ENCODE measurements at regions not wholly inside any gene's neighbourhood (a gene's known extent, or its start where the extent isn't known, plus 50 kb on each side); places are given as distances from the start of the nearest gene placed in this dataset.

DNA sequence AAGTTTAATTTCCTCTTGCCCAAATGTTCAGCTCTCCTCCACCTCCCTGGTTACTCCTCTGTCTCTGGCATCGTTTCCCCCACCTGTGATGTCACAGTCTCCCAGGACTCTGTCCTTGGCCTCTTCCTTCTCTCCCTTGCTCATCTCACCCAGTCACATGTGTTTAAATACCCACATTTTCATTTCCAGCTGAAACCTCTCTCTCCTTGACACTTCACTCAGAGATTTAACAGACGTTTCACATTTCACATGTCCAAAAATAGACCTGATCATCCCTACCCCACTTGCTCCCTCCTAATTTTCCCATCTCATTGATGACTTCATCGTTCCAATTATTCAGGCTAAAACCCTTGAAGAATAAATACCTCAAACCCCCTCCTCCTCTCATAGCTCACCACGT, 604.1 kb upstream of the JAG1 start:
- Histone ChIP-seq H3K9me2 (replicated peaks; ENCODE audit: low read depth, low read length) (no peaks in the 10 kb centered on the region), H3K27me3 (ENCODE audit: insufficient read depth, low read length, poor library complexity, severe bottlenecking) (no peaks in the 10 kb centered on the region)
- TF ChIP-seq, protein P1, sequence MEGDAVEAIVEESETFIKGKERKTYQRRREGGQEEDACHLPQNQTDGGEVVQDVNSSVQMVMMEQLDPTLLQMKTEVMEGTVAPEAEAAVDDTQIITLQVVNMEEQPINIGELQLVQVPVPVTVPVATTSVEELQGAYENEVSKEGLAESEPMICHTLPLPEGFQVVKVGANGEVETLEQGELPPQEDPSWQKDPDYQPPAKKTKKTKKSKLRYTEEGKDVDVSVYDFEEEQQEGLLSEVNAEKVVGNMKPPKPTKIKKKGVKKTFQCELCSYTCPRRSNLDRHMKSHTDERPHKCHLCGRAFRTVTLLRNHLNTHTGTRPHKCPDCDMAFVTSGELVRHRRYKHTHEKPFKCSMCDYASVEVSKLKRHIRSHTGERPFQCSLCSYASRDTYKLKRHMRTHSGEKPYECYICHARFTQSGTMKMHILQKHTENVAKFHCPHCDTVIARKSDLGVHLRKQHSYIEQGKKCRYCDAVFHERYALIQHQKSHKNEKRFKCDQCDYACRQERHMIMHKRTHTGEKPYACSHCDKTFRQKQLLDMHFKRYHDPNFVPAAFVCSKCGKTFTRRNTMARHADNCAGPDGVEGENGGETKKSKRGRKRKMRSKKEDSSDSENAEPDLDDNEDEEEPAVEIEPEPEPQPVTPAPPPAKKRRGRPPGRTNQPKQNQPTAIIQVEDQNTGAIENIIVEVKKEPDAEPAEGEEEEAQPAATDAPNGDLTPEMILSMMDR (conservative IDR thresholded peaks at IDR 0.05; ENCODE audit: low read length) = no peak
- TF ChIP-seq EZH2phosphoT487 (IDR thresholded peaks at IDR 0.05; ENCODE audit: borderline replicate concordance) = no peak

DNA sequence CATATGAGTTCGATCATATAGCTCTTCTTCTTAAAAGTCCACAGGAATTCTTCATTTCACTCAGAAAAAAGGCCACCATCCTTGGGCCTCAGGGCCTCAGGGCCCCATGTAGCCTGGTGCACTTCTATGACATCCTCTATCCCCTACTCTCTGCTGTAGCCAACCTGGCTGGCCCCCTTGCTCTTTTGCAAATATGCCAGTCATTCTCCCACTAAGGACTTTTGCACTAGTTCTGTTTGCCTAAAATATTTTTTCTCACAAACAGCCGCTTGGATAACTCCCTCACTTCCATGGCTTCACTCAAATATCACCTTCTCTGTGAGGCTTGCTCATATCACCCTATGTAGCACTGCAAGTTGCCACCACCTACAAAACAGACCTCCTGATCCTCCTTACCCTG, 604.7 kb upstream of the JAG1 start:
- TF ChIP-seq EZH2phosphoT487 (IDR thresholded peaks at IDR 0.05; ENCODE audit: borderline replicate concordance) = no peak
- TF ChIP-seq, protein P1 (conservative IDR thresholded peaks at IDR 0.05; ENCODE audit: low read length) = no peak
- H4K20me1 ChIP-seq (ENCODE audit: insufficient read depth, low read length, poor library complexity, severe bottlenecking) = no peaks in the 10 kb centered on the region

More for the DNA sequence above, 604.1 kb upstream of the JAG1 start:
- Histone ChIP-seq H3F3A (ENCODE audit: low read depth) (no peaks in the 10 kb centered on the region), H3K36me3 (ENCODE audit: insufficient read depth, low read length) (no peaks in the 10 kb centered on the region), H3K9me3 (ENCODE audit: insufficient read depth, low read depth, low read length) (no peaks in the 10 kb centered on the region), H4K20me1 (ENCODE audit: insufficient read depth, low read length, poor library complexity, severe bottlenecking) (no peaks in the 10 kb centered on the region), H3K4me3 (ENCODE audit: low read length, poor library complexity, severe bottlenecking) (no peak overlapping the region), H3K9ac (ENCODE audit: low read depth, low read length, poor library complexity, severe bottlenecking) (no peak overlapping the region), H3K4me1 (ENCODE audit: insufficient read depth, low read length, poor library complexity, severe bottlenecking) (no peaks in the 10 kb centered on the region), H2AFZ (ENCODE audit: low read length) (no peak overlapping the region), H3K79me2 (ENCODE audit: insufficient read depth, low read length) (no peaks in the 10 kb centered on the region), H3K4me2 (ENCODE audit: low read depth, low read length, poor library complexity, severe bottlenecking) (no peak overlapping the region)

DNA sequence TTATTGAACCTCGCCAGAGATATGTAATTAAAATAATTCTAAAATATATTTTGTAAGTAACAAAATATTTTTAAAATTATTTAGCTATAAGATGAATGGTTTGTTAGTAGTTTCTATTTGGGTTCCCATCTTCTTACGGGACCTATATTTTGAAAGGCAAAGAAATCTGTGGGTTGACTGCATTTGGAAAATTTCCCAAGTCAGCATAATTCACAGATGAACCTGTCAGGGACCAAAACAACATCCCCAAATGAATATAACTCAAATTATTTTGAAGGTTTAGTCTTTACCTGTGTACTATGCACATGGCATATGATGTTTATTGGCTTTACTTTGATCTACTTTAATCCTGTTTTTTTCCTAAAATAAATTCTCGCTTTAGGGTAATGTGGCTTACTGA, 607.4 kb upstream of the JAG1 start:
- no peaks in the 10 kb centered on the region for H3K9me2 ChIP-seq (replicated peaks; ENCODE audit: low read depth, low read length)
- H3K9ac ChIP-seq (ENCODE audit: low read depth, low read length, poor library complexity, severe bottlenecking) = no peak overlapping the region
- no peaks in the 10 kb centered on the region for H3K9me3 ChIP-seq (ENCODE audit: insufficient read depth, low read depth, low read length)
- no peaks in the 10 kb centered on the region for H4K20me1 ChIP-seq (ENCODE audit: insufficient read depth, low read length, poor library complexity, severe bottlenecking)
- no peaks in the 10 kb centered on the region for H3F3A ChIP-seq (ENCODE audit: low read depth)
- TF ChIP-seq, protein P1 (conservative IDR thresholded peaks at IDR 0.05; ENCODE audit: low read length) = no peak
- no peak for TF ChIP-seq EZH2phosphoT487 (IDR thresholded peaks at IDR 0.05; ENCODE audit: borderline replicate concordance)
- no peaks in the 10 kb centered on the region for H3K79me2 ChIP-seq (ENCODE audit: insufficient read depth, low read length)
- H3K36me3 ChIP-seq (ENCODE audit: insufficient read depth, low read length) = no peaks in the 10 kb centered on the region
- no peaks in the 10 kb centered on the region for H3K27me3 ChIP-seq (ENCODE audit: insufficient read depth, low read length, poor library complexity, severe bottlenecking)
- H3K4me2 ChIP-seq (ENCODE audit: low read depth, low read length, poor library complexity, severe bottlenecking) = no peak overlapping the region
- H3K4me3 ChIP-seq (ENCODE audit: low read length, poor library complexity, severe bottlenecking) = no peak overlapping the region
- H3K4me1 ChIP-seq (ENCODE audit: insufficient read depth, low read length, poor library complexity, severe bottlenecking) = no peaks in the 10 kb centered on the region
- H2AFZ ChIP-seq (ENCODE audit: low read length) = no peak overlapping the region

More for the DNA sequence above, 604.7 kb upstream of the JAG1 start:
- Histone ChIP-seq H3K4me3 (ENCODE audit: low read length, poor library complexity, severe bottlenecking) (no peak overlapping the region), H2AFZ (ENCODE audit: low read length) (no peak overlapping the region), H3K9me3 (ENCODE audit: insufficient read depth, low read depth, low read length) (no peaks in the 10 kb centered on the region), H3K36me3 (ENCODE audit: insufficient read depth, low read length) (no peaks in the 10 kb centered on the region), H3K27me3 (ENCODE audit: insufficient read depth, low read length, poor library complexity, severe bottlenecking) (no peaks in the 10 kb centered on the region), H3F3A (ENCODE audit: low read depth) (no peaks in the 10 kb centered on the region), H3K9ac (ENCODE audit: low read depth, low read length, poor library complexity, severe bottlenecking) (no peak overlapping the region), H3K79me2 (ENCODE audit: insufficient read depth, low read length) (no peaks in the 10 kb centered on the region), H3K4me2 (ENCODE audit: low read depth, low read length, poor library complexity, severe bottlenecking) (no peak overlapping the region), H3K4me1 (ENCODE audit: insufficient read depth, low read length, poor library complexity, severe bottlenecking) (no peaks in the 10 kb centered on the region), H3K9me2 (replicated peaks; ENCODE audit: low read depth, low read length) (no peaks in the 10 kb centered on the region)
